ENCODE measurements at regions not wholly inside any gene's neighbourhood (a gene's known extent, or its start where the extent isn't known, plus 50 kb on each side); places are given as distances from the start of the nearest gene placed in this dataset.

DNA sequence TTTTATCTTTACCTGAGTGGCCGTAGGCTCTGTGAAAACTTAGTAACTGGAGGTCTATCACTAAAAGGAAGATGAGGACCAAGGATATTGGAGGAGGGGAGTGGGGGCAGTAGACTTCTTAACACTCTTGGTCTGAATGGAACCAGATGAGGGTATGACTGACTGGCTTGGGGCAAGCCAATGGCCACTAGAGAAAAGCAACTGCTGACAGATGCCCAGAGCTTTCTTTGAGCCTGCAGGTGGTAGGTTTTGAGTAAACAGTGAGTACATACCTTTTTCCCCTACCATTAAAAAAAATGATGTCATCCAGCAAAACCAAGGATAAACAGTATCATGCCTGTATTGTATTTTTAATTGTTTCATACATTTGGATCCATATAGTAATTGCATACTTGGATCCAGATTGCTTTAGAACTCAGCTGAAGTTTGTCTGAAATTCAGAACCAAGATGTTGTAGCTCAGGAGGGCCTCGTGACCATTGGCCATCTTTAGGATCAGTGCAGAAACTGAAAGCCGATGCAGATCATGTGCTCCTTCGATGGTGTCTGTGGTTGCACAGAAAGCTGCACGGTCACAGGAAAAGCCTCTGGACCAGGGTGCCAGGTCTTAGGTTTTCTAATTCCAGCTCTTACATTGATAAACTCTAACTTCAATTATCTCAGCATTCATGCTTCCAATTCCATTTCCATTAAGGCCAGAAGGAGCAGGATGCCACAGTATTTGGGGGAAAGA lies 131.0 kb downstream of the PDGFRA start:
- TF ChIP-seq, protein P1, sequence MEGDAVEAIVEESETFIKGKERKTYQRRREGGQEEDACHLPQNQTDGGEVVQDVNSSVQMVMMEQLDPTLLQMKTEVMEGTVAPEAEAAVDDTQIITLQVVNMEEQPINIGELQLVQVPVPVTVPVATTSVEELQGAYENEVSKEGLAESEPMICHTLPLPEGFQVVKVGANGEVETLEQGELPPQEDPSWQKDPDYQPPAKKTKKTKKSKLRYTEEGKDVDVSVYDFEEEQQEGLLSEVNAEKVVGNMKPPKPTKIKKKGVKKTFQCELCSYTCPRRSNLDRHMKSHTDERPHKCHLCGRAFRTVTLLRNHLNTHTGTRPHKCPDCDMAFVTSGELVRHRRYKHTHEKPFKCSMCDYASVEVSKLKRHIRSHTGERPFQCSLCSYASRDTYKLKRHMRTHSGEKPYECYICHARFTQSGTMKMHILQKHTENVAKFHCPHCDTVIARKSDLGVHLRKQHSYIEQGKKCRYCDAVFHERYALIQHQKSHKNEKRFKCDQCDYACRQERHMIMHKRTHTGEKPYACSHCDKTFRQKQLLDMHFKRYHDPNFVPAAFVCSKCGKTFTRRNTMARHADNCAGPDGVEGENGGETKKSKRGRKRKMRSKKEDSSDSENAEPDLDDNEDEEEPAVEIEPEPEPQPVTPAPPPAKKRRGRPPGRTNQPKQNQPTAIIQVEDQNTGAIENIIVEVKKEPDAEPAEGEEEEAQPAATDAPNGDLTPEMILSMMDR (conservative IDR thresholded peaks at IDR 0.05; ENCODE audit: low read depth, low read length): no peak
- H3K4me3 ChIP-seq (ENCODE audit: low read depth, low read length): no peak overlapping the region
- DNase-seq (ENCODE audit: low read depth): no peak

DNA sequence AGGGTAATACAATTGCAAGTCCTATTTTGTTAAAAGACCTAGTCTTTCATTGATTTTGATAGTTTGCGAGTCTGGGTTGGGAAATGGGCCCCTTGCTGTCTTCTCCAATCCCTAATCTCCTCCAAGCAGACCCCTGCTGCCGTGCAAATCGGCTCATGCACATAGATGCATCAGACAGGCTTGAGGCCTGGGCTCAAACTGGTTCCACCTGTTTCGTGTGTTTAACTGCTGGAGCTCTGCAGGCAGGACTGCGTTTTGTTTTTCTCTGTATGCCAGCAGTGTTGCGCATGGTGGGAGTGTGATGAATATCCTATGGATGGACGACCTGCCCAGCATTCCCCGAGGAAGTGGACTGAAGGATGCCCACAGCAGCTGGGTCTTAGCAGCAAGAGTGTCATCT lies 133.9 kb downstream of the PDGFRA start:
- no peak for DNase-seq (ENCODE audit: low read depth)
- H3K4me3 ChIP-seq (ENCODE audit: low read depth, low read length): no peak overlapping the region
- TF ChIP-seq, protein P1 (conservative IDR thresholded peaks at IDR 0.05; ENCODE audit: low read depth, low read length): no peak

DNA sequence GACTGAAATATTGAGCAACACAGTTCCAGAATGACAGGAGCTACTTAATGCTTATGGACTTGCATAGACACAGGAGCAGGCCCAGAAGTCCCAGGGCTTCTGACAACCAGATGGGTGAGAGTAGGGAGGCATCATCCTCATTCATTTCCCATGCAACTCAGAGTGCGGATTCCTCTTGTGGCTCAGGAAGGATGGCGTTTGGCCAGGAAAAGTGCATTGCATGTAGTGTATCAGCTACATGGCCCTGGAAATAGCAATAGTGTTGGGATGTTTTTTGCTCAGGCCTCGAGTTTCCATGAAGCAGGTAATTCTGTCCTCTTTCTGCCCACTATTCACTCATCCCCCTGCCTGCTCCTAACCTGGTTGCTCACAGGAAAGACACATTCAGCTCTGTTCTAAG lies 136.6 kb downstream of the PDGFRA start:
- no peak for DNase-seq (ENCODE audit: low read depth)
- TF ChIP-seq, protein P1 (conservative IDR thresholded peaks at IDR 0.05; ENCODE audit: low read depth, low read length): no peak
- no peak overlapping the region for H3K4me3 ChIP-seq (ENCODE audit: low read depth, low read length)

DNA sequence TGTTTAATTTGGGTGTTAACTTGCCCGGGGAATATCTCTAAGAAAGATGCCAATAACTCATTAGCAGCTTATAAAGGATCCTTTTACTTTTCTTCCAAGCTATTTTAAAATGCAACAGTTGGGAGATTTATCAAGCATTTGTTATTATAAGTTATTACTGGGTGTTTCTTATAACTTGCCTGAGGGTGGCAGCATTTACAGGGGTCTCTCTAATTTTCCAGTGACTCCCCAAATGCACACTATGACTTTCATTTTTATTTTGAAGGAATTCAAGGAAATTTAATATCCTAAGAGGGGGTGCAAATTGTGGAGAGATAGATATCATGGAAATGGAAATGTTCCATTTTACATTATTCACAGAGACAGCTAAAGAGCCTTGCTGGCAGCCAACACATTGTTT lies 138.0 kb downstream of the PDGFRA start:
- H3K4me3 ChIP-seq (ENCODE audit: low read depth, low read length): no peak overlapping the region
- no peak for DNase-seq (ENCODE audit: low read depth)
- TF ChIP-seq, protein P1 (conservative IDR thresholded peaks at IDR 0.05; ENCODE audit: low read depth, low read length): no peak

DNA sequence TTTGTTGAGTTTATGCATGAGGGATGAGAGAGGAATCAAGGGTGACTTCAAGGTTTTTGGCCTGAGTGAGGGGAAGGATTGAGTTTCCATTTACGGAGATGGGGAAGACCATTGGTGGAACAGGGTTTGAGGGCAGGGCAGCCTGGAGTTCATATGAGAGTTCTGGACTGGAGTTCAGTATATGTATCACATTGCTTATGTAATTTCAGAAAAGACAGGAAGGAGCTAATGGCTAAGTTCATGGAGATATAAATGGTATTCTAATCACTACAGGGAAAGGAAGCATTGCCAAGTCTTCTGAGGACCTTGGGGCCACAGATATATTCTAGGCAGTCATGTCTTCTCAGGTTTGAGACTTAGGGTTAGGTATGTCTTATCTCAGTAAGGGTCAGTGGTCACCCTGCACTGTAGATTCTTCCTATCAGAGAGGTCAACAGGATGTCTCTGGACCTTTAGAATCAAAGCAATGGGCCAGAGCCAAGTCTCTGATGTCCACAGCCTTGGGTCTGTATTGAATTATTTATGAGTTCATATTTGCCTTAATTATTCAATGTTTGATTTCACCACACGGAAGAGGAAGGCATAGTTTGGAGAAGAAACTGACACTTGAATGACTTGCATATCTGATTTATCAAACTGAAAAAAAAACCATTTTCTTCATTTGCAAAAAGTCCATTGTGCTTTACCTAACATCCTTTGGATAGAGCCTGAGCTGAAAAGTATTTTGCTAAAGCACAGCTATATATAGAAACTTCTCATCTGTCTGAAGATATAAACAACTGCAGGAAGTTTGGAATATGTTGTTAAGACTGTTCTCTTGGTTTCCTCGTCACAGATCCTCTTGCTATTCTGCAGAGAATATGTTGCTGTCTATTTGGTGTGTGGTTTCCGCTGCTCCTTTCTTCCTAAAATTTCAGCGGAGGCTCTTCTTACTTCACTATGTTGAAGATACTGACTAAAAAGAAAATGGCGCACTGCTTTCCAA lies 139.5 kb downstream of the PDGFRA start:
- TF ChIP-seq, protein P1 (conservative IDR thresholded peaks at IDR 0.05; ENCODE audit: low read depth, low read length): no peak
- DNase-seq (ENCODE audit: low read depth): no peak
- no peak overlapping the region for H3K4me3 ChIP-seq (ENCODE audit: low read depth, low read length)

DNA sequence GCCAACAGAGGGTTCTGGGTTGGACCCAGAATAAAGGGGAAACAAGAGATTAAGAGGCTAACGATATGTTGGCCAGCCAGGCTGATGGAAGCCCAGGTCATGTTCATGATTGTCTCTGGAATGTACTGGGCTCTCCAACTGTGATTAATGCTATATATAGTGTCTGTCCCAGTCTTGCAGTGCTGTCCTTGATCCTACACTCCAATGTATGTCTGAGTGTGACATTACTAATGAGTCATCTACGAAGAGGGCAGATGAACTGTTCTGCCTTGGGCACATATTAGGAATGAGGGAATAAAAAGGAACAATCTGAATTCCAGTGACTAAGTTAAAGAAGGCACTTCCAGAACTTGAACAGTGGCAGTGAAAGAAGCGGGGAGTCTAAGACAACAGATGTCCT lies 142.1 kb downstream of the PDGFRA start:
- H3K4me3 ChIP-seq (ENCODE audit: low read depth, low read length): no peak overlapping the region
- TF ChIP-seq, protein P1 (conservative IDR thresholded peaks at IDR 0.05; ENCODE audit: low read depth, low read length): no peak
- no peak for DNase-seq (ENCODE audit: low read depth)
